ENCODE measurements at regions not wholly inside any gene's neighbourhood (a gene's known extent, or its start where the extent isn't known, plus 50 kb on each side); places are given as distances from the start of the nearest gene placed in this dataset.

GRCh38 chr3:792630-793029 lies 300.2 kb upstream of the CNTN6 start:
- TF ChIP-seq, protein P1, sequence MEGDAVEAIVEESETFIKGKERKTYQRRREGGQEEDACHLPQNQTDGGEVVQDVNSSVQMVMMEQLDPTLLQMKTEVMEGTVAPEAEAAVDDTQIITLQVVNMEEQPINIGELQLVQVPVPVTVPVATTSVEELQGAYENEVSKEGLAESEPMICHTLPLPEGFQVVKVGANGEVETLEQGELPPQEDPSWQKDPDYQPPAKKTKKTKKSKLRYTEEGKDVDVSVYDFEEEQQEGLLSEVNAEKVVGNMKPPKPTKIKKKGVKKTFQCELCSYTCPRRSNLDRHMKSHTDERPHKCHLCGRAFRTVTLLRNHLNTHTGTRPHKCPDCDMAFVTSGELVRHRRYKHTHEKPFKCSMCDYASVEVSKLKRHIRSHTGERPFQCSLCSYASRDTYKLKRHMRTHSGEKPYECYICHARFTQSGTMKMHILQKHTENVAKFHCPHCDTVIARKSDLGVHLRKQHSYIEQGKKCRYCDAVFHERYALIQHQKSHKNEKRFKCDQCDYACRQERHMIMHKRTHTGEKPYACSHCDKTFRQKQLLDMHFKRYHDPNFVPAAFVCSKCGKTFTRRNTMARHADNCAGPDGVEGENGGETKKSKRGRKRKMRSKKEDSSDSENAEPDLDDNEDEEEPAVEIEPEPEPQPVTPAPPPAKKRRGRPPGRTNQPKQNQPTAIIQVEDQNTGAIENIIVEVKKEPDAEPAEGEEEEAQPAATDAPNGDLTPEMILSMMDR (IDR thresholded peaks at IDR 0.05; ENCODE audit: control extremely low read depth in 1 of 3, insufficient read depth in 1 of 3, low read depth in 1 of 3, low read length in 3 of 3) = no peak
- TF ChIP-seq, protein P2, sequence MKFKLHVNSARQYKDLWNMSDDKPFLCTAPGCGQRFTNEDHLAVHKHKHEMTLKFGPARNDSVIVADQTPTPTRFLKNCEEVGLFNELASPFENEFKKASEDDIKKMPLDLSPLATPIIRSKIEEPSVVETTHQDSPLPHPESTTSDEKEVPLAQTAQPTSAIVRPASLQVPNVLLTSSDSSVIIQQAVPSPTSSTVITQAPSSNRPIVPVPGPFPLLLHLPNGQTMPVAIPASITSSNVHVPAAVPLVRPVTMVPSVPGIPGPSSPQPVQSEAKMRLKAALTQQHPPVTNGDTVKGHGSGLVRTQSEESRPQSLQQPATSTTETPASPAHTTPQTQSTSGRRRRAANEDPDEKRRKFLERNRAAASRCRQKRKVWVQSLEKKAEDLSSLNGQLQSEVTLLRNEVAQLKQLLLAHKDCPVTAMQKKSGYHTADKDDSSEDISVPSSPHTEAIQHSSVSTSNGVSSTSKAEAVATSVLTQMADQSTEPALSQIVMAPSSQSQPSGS (IDR thresholded peaks at IDR 0.05; ENCODE audit: low read length) = no peak
- TF ChIP-seq EP300 (IDR thresholded peaks at IDR 0.05; ENCODE audit: borderline replicate concordance in 1 of 2, low read depth in 2 of 2, low read length in 2 of 2) = no peak
- no peak for TF ChIP-seq EZH2 (IDR thresholded peaks at IDR 0.05; ENCODE audit: low read depth, low read length, severe bottlenecking)
- TF ChIP-seq SP1 (IDR thresholded peaks at IDR 0.05; ENCODE audit: low read depth, low read length) = no peak
- TF ChIP-seq USF2 (IDR thresholded peaks at IDR 0.05; ENCODE audit: low read length) = no peak
- TF ChIP-seq, protein P3, sequence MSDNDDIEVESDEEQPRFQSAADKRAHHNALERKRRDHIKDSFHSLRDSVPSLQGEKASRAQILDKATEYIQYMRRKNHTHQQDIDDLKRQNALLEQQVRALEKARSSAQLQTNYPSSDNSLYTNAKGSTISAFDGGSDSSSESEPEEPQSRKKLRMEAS (IDR thresholded peaks at IDR 0.05) = no peak

Data from H1 (cell line).